H1 (cell line): ENCODE measurements at regions not wholly inside any gene's neighbourhood (a gene's known extent, or its start where the extent isn't known, plus 50 kb on each side); places are given as distances from the start of the nearest gene placed in this dataset.

ENCODE experiments used
- CTCF ChIA-PET: fragments of 300-600 bp; sonication (Branson Sonifier 250); formaldehyde crosslinking; loops from one replicate; lab custom pipeline; 2021; ENCODE audit not compliant: partially characterized antibody; lab: Charles Lee
- POLR2A ChIA-PET: fragments of 300-600 bp; sonication (Branson Sonifier 250); formaldehyde crosslinking; loops from one replicate; lab custom pipeline; 2021; ENCODE audit warnings: inconsistent platforms; ENCODE audit not compliant: partially characterized antibody; lab: Charles Lee
- DNase-seq, 2 experiments: peaks; one replicate each; pipeline versions ENCODE4 v3.0.0 to v3.0.0-alpha.2; 2010 to 2022; ENCODE audit warnings: low spot score in 2 of 2, low read depth in 1 of 2, mixed read lengths in 1 of 2
- FAIRE-seq: peaks from 2 replicates; lab custom pipeline; 2011; peaks lifted over from hg19 to GRCh38; lab: Jason Lieb, UNC
- H2AFZ ChIP-seq: 2 replicates; pipeline ENCODE4 v1.8.1; 2012; ENCODE audit warnings: low read length, inconsistent platforms
- H2AK5ac ChIP-seq: 2 replicates; pipeline ENCODE4 v1.6.1; 2013; ENCODE audit warnings: low read depth, low read length
- H2BK120ac ChIP-seq: replicated peaks from 2 replicates; pipeline ENCODE3; 2013; ENCODE audit warnings: low read depth, low read length, inconsistent platforms
- H2BK12ac ChIP-seq: 2 replicates; pipeline ENCODE4 v1.6.1; 2013; ENCODE audit warnings: low read depth, low read length
- H2BK15ac ChIP-seq: 2 replicates; pipeline ENCODE4 v1.6.1; 2013; ENCODE audit warnings: low read length
- H2BK20ac ChIP-seq: 2 replicates; pipeline ENCODE4 v1.6.1; 2013; ENCODE audit warnings: low read length
- H2BK5ac ChIP-seq: 2 replicates; pipeline ENCODE4 v1.6.1; 2013; ENCODE audit warnings: low read depth, low read length
- H3K14ac ChIP-seq: 2 replicates; pipeline ENCODE4 v1.6.1; 2013; ENCODE audit warnings: inconsistent platforms; ENCODE audit not compliant: insufficient read length
- H3K18ac ChIP-seq: 2 replicates; pipeline ENCODE4 v1.6.1; 2013; ENCODE audit warnings: low read length; ENCODE audit errors: extremely low read depth
- H3K23ac ChIP-seq: 2 replicates; pipeline ENCODE4 v1.6.1; 2013; ENCODE audit warnings: inconsistent platforms; ENCODE audit not compliant: insufficient read length
- H3K23me2 ChIP-seq: 2 replicates; pipeline ENCODE4 v1.6.1; 2013; ENCODE audit warnings: low read depth, low read length
- H3K27ac ChIP-seq: 2 replicates; pipeline ENCODE4 v1.6.1; 2011; ENCODE audit warnings: low read depth, low read length, inconsistent platforms
- H3K27me3 ChIP-seq, 4 experiments: replicated peaks in 1 of 4; 1 replicate in 1 of 4; 2 replicates in 3 of 4; pipeline versions ENCODE4 v1.6.1 to v1.8.1; 2011 to 2013; ENCODE audit warnings: low read length in 3 of 4, mild to moderate bottlenecking in 3 of 4, inconsistent platforms in 2 of 4, mixed read lengths in 2 of 4, moderate library complexity in 1 of 4; ENCODE audit not compliant: control insufficient read depth in 3 of 4, insufficient read depth in 3 of 4; ENCODE audit errors: extremely low read depth in 1 of 4
- H3K36me3 ChIP-seq, 4 experiments: 2 replicates each; pipeline versions ENCODE4 v1.6.1 to v1.8.1; 2011 to 2013; ENCODE audit warnings: mild to moderate bottlenecking in 4 of 4, low read length in 3 of 4, moderate library complexity in 2 of 4, control low read depth in 1 of 4, inconsistent platforms in 1 of 4; ENCODE audit not compliant: insufficient read depth in 4 of 4, control insufficient read depth in 2 of 4
- H3K4ac ChIP-seq: replicated peaks from 2 replicates; pipeline ENCODE3; 2013; ENCODE audit warnings: low read length, low read depth, mixed read lengths, inconsistent platforms; ENCODE audit not compliant: insufficient read length
- H3K4me1 ChIP-seq, 4 experiments: replicated peaks in 1 of 4; 1 replicate in 1 of 4; 2 replicates in 3 of 4; pipeline versions ENCODE4 v1.6.1 to v1.8.1; 2011 to 2013; ENCODE audit warnings: low read length in 3 of 4, inconsistent platforms in 2 of 4, mixed read lengths in 1 of 4; ENCODE audit not compliant: insufficient read depth in 4 of 4, control insufficient read depth in 3 of 4
- H3K4me2 ChIP-seq, 2 experiments: 2 replicates each; pipeline versions ENCODE4 v1.6.1 to v1.8.1; 2011 to 2013; ENCODE audit warnings: low read depth in 2 of 2, low read length in 2 of 2, control low read depth in 1 of 2, inconsistent platforms in 1 of 2, mild to moderate bottlenecking in 1 of 2; ENCODE audit not compliant: insufficient read depth in 1 of 2
- H3K4me3 ChIP-seq, 4 experiments: fragments of 200-600, 300-600 bp in 1 of 4; sonication (generic), shearing (Covaris generic), sonication (Bioruptor Twin) in 1 of 4; 2 replicates each; pipeline versions ENCODE4 v1.5.1 to v1.8.1; 2011 to 2016; ENCODE audit warnings: low read length in 4 of 4, low read depth in 3 of 4, control low read depth in 2 of 4, inconsistent platforms in 2 of 4, mild to moderate bottlenecking in 2 of 4, mixed read lengths in 1 of 4, moderate library complexity in 1 of 4; ENCODE audit not compliant: insufficient read depth in 2 of 4; ENCODE audit errors: extremely low read depth in 1 of 4
- H3K56ac ChIP-seq: replicated peaks from 2 replicates; pipeline ENCODE3; 2013; ENCODE audit warnings: low read depth, mild to moderate bottlenecking, mixed read lengths, low read length, inconsistent platforms; ENCODE audit not compliant: insufficient read length
- H3K79me1 ChIP-seq: 2 replicates; pipeline ENCODE4 v1.6.1; 2013; ENCODE audit warnings: low read depth, low read length, control low read depth
- H3K79me2 ChIP-seq, 2 experiments: 2 replicates each; pipeline versions ENCODE4 v1.6.1 to v1.8.1; 2012 to 2013; ENCODE audit warnings: low read length in 2 of 2, mild to moderate bottlenecking in 2 of 2, inconsistent platforms in 1 of 2; ENCODE audit not compliant: insufficient read depth in 2 of 2, control insufficient read depth in 1 of 2
- H3K9ac ChIP-seq, 4 experiments: replicated peaks in 1 of 4; 1 replicate in 1 of 4; 2 replicates in 3 of 4; pipeline versions ENCODE4 v1.6.1 to v1.8.1; 2011 to 2013; ENCODE audit warnings: low read depth in 3 of 4, low read length in 3 of 4, control low read depth in 2 of 4, mild to moderate bottlenecking in 2 of 4, moderate library complexity in 2 of 4, inconsistent platforms in 1 of 4; ENCODE audit errors: extremely low read depth in 1 of 4
- H3K9me3 ChIP-seq, 2 experiments: 2 replicates each; pipeline versions ENCODE4 v1.6.1 to v1.8.1; 2012 to 2013; ENCODE audit warnings: mild to moderate bottlenecking in 2 of 2, moderate library complexity in 2 of 2, control low read depth in 1 of 2, inconsistent platforms in 1 of 2, low read depth in 1 of 2, low read length in 1 of 2, mixed read lengths in 1 of 2; ENCODE audit not compliant: insufficient read depth in 2 of 2
- H4K20me1 ChIP-seq, 2 experiments: replicated peaks in 1 of 2; 2 replicates each; pipeline versions ENCODE3 to v1.8.1; 2011 to 2013; ENCODE audit warnings: inconsistent platforms in 2 of 2, low read length in 2 of 2, mild to moderate bottlenecking in 1 of 2; ENCODE audit not compliant: insufficient read depth in 2 of 2, control insufficient read depth in 1 of 2
- H4K5ac ChIP-seq: 2 replicates; pipeline ENCODE4 v1.6.1; 2013; ENCODE audit warnings: low read length, low read depth, mixed read lengths, inconsistent platforms; ENCODE audit not compliant: insufficient read length
- H4K8ac ChIP-seq: 2 replicates; pipeline ENCODE4 v1.8.0; 2013; ENCODE audit warnings: mild to moderate bottlenecking, moderate library complexity, low read length, inconsistent platforms; ENCODE audit not compliant: insufficient read depth; ENCODE audit errors: extremely low read depth
- H4K91ac ChIP-seq: replicated peaks from 2 replicates; pipeline ENCODE3; 2013; ENCODE audit warnings: low read length, mixed read lengths, inconsistent platforms; ENCODE audit not compliant: insufficient read length
- WGBS, 2 experiments: shearing (Covaris generic) in 1 of 2; methylation state at CpG; one replicate each; pipeline versions ENCODE4 v1.1.6 to v1.1.7; 2013 to 2015; ENCODE audit warnings: low lambda C conversion rate in 2 of 2, mixed read lengths in 2 of 2, inconsistent platforms in 1 of 2, low coverage in 1 of 2, missing lambda C conversion rate in 1 of 2; ENCODE audit not compliant: insufficient replicate concordance in 2 of 2, insufficient coverage in 1 of 2, insufficient read length in 1 of 2; ENCODE audit errors: extremely low coverage in 1 of 2, missing lambda C conversion rate in 1 of 2; 5-methylcytosine and 5-hydroxymethylcytosine counted together

- POLR2A ChIA-PET, result interaction anchor here (0.6 kb wide), 1 partner anchor 25 kb away, joined by 3 read pairs; no protein-coding TSS in a partner anchor
- no peak for DNase-seq
- H3K79me1 ChIP-seq, result no peaks in the 10 kb centered on the region
- no peak overlapping the region for H3K18ac ChIP-seq
- H3K9ac ChIP-seq, result no peak overlapping the region
- H2BK12ac ChIP-seq, result no peak overlapping the region
- H3K79me2 ChIP-seq, result no peaks in the 10 kb centered on the region
- H3K4me3 ChIP-seq, result no peak overlapping the region
- no peak overlapping the region for H3K23ac ChIP-seq
- no peak overlapping the region for H3K14ac ChIP-seq
- no peak overlapping the region for H3K56ac ChIP-seq
- no peaks in the 10 kb centered on the region; the same call in 1 of the 2 replicates for H3K23me2 ChIP-seq
- no peak overlapping the region for H2AK5ac ChIP-seq
- H4K91ac ChIP-seq, result no peak overlapping the region
- H2AFZ ChIP-seq, result no peak overlapping the region
- CTCF ChIA-PET, result interaction anchor here (1.0 to 2.0 kb wide), 3 partner anchors 50 to 146 kb away, joined by 3 to 5 read pairs (median 4); no protein-coding TSS in a partner anchor
- no peak overlapping the region for H3K27ac ChIP-seq
- no peak overlapping the region for H3K4me2 ChIP-seq
- H3K4ac ChIP-seq, result no peak overlapping the region
- H3K9me3 ChIP-seq, result no peaks in the 10 kb centered on the region; a peak in 1 of 4 replicates
- no peak for FAIRE-seq
- no peak overlapping the region for H4K5ac ChIP-seq
- H3K27me3 ChIP-seq, result peaks cover 0 to 2% (median 0%) of the 10 kb centered on the region in 4 experiments; a peak in 1 of 7 replicates
- peaks cover 0 to 3% (median 0%) of the 10 kb centered on the region in 4 experiments; a peak in 1 of 7 replicates for H3K4me1 ChIP-seq
- H4K20me1 ChIP-seq, result no peaks in the 10 kb centered on the region
- no peak overlapping the region for H2BK5ac ChIP-seq
- H2BK15ac ChIP-seq, result no peak overlapping the region
- H2BK120ac ChIP-seq, result no peak overlapping the region
- WGBS, 2 experiments, result 94% methylated on average over 2 of the region's 2 CpGs; no CpG with 5 or more reads in 1 of the 2 experiments
- H4K8ac ChIP-seq, result no peak overlapping the region
- no peak overlapping the region for H2BK20ac ChIP-seq
- no peaks in the 10 kb centered on the region for H3K36me3 ChIP-seq
Observed at GRCh38 chr2:22487036-22487435, 897.9 kb upstream of the KLHL29 start.
